Ureter (tissue), 1 donor: ENCODE measurements at regions not wholly inside any gene's neighbourhood (a gene's known extent, or its start where the extent isn't known, plus 50 kb on each side); places are given as distances from the start of the nearest gene placed in this dataset.

Experiments
- DNase-seq: peaks from one replicate; pipeline ENCODE4 v3.0.0-alpha.2; 2020; ENCODE audit warnings: low spot score
- donor health status: DM: yes; HTN: yes; CAD: no.

DNA sequence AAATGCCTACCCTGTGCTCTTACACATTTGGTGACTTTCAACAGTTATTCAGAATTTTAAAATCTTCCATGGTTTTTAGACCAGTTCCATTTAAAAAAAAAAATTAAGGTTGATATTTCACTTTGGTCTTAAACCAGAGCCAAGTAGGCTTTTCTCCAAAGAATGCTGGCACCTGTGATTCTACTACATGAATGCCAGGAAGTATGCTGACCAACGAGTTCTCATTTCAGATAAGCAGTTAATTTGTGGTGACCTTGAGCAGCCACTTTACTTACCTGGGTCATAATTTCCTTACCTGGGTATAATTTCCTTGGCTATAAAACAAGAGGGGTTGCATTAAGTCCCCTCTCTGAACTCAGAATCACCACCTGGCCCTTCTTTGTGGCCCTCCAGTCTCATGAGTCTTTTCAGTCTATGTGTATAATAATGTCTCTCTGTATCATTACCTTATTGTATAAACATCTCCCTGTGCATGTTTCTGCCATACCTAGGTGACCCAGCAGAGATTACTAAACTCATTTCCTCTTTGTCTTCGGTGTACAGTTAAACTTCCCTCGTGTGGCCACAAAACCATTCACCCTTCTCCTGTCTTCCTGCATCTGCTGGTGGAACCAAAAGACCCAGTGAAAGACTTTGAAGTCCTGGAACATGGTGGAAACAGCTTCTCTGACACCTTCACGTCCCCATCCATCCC lies 139.1 kb upstream of the DPT start:
- no peak for DNase-seq

DNA sequence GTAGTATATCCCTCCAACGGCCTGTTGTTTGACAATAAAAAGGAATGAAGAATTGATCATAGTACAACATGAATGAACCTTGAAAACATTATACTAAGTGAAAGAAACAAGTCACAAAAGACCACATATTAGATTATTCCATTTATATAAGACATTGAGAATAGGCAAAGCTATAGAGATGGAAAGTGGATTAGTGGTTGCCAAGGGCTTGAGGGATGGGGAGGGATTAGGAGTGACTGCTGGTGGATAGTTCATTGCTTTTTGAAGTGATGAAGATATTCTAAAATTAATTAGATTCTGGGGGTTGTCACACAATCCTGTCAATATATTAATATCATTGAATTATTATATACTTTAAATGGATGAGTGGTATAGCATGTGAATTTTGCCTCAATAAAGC lies 142.5 kb upstream of the DPT start:
- DNase-seq, result no peak

DNA sequence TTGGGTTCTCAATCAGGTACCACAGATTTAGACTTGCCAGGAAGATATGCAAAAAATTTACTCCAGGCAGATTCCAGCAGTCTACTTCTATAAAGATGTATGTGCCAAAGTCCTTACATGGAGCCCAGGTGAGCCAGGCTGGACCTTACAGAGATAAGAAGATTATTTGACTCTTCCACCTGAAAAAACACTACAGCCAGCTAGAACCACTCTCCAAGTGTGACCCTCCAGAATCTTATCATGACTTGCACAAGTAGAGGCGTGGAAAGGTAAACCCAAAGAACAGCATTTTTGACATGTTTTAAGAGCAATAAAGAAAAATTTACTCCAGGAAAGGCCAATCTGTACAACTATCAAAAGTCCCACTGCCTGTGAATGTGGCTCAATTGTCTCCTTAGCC lies 146.8 kb upstream of the DPT start:
- no peak for DNase-seq

DNA sequence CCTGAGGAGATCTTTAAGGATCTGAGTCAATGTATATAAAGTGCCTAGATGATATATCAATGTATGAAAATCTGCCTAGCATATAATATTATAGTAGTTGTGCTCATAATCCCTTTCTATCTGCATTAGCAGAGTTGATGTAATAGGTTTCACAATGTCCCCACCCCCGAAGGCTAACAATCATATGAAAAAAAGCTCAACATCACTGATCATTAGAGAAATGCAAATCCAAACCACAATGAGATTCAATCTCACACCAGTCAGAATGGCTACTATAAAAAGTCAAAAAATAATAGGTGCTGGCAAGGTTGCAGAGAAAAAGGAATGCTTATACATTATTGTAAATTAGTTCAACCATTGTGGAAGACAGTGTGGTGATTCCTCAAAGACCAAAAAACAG lies 147.8 kb upstream of the DPT start:
- DNase-seq, result no peak

DNA sequence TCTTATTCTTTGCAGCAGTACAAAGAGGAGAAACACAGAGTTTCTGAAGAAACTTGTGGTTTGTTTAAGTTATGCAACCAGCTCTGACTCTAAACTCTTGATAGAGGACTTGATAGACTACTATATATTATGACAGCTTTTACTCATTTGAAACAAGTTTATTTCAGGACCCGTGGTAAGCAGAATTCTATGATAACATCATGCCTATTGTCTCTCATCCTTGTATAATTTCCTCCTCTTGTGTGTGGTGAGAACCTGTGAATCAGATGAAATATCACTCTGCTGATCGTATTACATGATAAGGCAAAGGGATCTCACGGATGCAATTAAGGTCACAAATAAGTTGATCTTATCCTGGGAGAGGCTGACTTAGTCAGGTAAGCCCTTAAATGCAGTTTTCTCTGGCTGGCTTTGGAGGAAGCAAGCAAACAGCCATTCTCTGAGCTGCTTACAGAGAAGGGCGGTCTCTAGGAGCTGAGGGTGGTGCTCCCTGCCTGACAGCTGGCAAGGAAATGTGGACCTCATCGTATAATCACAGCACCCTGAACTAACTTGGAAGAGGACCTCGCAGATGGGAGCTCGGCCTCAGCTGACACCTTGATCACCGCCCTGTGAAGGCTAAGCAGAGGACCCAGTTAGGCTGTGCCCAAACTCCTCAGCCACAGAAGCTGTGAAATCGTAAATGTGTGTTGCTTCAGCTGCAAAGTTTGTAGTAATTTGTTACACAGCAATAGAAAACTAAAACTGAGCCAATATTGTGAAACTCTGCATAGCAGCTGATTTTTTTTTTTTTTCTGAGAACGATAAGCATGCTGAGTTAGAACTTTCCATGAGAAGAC lies 151.1 kb upstream of the DPT start:
- peak; percentile 48 for DNase-seq

DNA sequence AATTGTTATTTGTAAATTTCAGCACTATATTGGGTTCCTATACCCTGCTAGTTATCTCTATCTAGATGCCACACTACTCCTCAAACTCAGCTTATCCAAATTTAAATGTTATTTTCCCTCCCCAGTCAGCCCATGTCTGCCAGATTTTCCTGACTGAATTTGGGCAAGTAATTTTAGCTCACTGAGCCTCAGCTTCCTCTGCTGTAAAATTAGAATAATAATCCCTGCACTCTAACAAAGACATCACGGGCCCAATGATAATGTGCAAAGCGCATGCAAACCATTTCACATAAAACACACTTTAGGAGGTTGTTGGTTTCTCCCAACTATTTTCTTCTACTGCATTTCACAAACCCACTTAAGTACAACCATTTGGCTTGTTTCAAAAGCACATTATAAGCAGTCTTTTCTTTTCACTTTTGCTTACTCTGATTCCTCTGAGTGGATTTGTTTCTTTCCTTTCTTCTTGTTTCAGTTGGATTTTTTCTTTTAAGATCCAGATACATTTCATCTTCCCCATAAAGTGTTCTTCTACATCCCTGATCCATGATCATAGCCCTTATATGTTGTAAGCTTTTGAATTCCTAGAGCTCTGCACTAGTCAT lies 152.8 kb upstream of the DPT start:
- no peak for DNase-seq

DNA sequence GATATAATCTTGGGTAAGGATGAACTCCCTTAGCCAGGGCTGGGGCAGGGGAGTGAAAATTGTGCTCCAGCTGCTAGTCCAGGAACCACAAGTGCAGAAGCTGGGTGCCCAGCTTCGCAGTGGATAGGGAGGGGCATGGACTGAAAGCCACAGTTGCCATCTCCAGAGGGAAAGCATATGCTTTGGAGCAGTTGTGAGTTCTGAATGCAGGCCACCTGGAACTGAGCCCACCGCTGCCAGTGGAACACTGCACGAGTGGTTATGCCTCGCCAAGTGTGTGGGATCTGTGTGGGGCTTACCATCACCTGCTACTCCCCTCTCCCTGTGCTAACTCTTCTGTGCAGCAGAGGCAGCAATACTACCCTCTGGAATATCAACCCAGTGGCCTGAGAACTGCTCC lies 158.4 kb upstream of the DPT start:
- no peak for DNase-seq

DNA sequence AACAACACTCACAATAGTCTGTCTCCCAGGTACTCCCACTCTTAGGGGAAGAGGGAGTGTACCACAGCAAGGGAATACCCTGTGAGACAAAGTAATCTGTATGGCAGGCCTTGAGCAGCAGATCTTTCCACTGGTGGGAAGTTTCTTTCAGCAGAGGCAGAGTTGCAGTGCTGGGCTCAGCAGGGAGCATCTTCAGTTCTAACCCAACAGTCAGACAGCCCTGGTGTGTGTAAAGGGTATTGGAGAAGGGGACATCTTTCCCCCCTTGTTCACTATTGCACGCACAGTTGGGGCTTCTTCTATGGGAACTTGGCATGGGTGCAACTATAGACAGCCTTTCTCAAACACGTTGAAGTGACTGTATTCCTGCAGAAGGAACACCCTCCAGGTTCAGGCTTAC lies 159.4 kb upstream of the DPT start:
- no peak for DNase-seq

DNA sequence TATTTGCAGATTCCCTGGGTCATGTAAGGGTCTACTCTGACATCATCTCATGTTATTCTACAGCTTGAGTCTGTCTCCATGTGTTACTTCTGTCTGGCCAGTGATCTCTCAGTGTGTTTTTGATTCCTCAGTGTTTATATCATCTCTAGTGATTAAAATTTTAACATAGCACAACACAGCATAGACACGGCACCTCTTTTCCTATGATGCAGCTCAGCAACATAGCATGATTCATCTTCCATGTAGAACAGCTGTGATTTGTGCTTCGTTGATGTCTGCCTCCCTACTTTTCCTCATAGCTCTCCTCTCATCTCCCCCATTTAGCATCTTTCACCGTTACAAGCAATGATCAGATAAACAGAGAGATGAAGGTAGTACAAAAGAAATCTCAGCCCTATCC lies 163.9 kb upstream of the DPT start:
- no peak for DNase-seq

DNA sequence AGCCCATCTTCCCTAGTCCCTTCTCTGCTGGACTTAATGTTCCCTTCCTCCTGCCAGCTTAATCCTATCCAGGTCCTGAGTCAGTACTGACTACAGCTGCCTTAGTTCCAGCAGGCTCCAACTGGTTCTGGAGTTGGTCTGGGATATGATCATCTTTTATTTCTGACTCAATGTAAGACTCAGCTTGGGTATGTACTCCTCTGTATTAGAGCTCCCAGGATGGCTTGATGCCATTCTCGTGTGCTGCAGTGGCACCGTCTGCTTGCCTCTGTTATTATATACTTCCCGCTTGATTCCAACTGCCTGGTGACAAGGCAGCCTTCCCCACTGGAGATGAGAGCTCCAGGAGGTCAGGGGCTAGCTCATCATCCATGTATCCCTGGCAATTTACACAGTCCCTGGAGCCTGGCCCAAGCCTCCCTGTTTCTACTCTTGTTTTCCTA lies 164.4 kb upstream of the DPT start:
- peak; percentile 50 for DNase-seq

DNA sequence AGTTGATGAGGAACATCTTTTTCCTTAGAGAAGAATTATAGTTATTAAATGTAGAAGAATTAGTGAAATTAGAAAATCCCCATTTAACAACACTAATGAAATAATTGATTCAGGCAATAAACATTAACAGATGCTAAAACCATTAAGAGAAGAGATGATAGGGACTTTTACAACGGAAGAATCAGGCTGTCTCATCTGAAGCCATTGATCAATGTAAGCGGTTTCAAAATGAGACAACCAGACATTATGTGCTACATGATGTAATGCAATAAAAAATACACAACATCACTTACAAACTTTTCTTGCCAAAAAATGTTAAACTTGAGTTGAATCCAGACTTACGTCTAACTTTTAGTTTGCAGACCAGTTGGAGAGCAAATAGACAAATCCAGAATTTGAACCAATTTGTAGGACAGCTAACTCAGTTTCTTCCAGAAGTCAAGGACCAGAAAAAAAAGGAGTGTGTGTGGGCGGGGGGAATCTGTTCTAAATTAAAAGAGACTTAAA lies 165.4 kb upstream of the DPT start:
- no peak for DNase-seq

DNA sequence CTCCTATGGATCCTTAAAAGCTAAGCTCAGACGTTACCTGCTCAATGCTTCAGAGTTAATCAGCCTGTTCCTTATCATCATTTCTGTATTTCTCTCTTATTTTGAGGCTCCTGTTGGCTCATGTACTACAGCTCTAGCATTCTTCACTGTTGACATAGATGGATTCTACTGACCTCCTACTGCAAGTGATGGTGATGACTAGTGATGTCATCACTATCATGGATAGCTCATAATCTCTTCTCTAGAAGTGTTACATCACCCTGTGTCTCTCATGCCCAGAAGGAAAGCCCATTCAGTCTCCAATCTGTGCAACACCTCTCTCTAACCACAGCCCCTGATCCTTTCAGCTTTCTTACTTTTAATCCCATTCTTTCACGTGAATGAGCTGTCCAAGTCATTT lies 168.2 kb upstream of the DPT start:
- no peak for DNase-seq

DNA sequence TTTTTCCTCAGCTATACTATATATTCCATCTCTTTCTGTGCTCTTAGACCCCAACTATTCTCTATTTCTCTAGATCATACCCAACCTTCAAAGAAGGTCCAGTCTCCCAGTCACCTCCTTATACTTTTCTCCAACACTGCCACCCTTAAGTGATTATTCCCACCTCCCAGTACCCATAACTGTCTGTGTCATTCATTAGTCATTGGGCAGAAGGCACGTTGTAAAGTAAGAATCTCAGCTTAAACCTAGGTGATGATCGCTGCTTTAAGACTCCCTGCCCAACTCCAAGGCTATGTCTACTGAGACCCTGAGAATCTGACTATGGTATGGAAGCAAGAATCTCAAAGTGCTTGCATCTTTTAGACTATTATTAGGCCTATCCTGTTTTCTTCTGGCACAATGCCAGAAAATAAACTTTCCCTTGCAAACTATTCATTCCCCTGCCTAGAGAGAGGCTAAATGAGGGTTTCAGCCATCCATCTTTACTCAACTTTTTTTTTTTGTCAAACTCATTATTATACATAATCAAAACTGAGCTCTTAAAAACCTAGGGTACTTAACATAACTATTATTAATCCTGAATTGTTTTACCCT lies 174.3 kb upstream of the DPT start:
- DNase-seq, result no peak

DNA sequence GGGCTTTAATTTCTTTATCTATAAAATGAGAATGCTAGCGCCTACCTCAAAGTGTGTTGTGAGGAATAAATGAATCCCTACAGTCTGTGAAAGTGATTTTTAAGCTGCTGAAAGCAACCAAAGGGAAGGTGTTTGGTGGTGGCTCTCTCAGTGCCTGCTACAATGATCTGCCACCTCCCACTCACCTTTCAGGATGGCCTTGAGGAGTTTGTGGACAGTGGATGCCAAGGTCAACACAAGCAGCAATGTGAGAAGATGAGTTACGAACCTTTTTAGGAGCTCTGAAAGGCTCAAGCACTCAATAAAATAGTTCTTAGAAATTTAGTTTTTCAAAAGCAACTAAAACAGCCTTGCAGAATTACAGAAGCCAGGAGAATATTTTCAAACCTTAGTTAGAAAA lies 176.6 kb upstream of the DPT start:
- DNase-seq, result no peak

DNA sequence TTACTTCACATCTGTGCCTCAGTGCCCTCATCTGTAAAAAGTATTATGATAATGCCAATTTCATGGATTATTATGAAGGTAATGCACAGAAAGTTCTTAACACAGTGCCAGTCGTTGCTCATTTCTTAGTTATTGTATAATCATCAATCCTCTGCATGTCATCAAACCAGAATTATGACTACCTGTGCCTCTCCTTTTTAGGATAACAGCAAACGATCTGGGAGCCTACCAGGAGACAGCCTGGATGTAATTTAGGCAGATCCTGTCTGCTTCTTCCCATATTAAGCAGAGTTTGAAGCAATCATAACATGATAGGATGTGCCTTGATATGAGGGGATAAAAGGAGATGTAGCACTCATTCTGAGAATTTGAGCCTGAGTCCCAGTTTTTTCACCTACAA lies 177.4 kb upstream of the DPT start:
- DNase-seq, result no peak

DNA sequence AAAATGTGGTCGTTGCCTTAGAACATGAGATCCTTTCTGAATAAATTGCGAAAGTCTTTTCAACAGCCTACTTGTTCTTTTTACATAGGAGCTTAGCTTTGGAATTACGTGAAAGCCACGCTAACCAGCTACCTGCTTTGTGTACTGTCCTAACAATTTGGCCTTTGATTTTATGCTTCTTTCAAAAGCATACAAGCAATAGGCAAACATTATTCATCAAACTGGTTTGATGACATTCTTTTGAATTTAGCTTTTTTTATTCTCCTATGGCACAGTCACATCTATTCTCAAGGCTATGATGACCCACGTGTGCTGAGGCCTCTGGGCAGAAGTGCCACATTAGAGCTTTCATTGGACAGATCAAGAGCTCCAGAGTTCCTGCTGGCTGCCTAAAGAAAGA lies 178.0 kb upstream of the DPT start:
- no peak for DNase-seq

DNA sequence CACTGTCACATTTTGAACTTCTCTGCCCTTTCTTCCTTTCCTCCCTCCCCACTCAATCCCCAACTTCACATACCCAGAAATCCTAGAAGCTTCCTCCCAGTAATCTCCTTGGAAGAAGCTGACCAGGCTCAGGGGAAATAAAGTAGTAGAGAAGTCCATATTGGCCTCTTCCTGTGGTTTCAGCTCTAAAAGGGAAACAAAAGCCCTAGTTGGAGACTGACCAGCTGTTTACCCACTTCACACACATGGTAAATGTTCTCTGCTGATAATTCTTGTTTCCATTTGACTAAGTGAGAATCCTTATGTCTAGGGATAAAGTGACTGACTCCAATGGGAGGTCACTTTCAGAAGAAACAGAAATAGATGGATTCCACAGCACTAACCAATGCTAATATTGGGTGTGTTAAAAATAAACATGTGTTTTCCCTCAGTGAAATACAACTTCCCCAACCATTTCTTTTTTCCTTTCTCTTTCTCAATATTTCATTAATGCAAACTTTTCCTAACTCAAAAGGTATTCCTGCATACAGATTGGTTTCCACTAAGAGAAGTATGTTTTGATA lies 178.9 kb upstream of the DPT start:
- DNase-seq, result no peak

DNA sequence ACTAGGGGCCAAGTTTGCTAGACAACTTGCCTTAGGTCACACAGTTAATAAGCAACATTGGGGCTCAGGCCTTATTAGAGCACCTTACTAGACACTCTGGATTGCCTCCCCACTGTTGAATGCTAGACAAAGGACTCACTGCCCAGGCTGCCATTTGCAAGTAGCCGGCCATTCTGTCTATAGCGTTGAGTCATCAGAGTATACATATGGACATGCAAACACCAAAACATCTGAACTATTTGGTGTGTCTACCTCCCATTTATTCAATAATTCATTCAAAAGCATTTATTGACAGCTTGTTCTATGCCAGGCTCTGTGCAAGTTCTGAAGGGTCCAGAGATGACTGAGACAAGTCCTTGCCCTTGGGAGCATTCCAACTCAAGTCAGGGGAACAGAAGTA lies 181.4 kb upstream of the DPT start:
- DNase-seq, result no peak

DNA sequence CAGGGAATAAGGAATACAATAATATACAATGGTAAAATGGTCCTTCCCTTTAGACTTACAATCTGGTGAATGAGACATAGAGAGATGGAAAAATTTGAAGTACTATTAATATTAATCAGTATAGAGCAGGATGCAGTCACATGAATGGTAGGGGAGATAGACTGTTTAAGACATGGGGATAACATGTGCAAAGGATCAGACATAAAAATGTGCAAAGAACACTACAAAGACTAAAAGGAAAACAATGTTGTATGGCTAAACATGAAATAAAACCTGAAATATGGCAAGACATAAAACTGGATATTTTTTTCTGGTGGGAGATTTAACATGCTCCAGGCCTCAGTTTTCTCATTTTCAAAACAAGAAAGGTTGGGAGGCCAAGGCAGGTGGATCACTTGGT lies 182.4 kb upstream of the DPT start:
- DNase-seq, result no peak

DNA sequence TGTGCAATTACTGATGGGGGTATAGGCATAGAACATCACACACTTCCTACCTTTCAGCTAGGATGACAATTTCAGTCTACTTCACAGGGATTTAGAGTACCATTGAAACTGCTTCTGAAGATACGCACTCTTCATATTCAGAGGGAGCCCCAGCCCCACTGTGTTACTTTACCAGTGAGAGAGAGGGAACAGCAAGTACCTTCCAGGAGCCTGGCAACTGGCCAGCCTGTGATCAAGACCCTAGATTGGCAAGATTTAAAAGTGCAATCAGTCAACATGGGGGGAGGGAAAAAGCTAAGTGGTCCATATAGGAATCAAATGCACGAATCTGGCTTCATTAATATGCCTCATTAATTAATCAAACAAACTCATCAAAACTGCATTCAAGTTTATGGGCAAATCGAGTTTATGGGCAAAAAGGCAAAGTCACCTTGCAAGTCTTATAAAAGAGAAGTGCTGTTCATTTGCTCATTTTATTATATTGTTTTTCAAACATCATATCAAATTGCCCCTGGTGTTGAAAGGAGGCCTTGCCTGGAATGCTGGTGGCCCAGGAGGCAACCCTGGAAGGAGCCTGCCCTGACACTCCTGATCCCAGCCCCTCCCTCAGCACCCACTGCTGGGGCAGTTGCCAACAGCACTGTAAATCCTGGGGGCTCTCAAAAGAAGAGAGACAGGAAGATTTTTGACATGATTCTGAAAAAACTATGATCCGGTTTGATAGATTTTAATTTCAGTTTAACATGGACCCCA lies 184.9 kb upstream of the DPT start:
- DNase-seq, result no peak

DNA sequence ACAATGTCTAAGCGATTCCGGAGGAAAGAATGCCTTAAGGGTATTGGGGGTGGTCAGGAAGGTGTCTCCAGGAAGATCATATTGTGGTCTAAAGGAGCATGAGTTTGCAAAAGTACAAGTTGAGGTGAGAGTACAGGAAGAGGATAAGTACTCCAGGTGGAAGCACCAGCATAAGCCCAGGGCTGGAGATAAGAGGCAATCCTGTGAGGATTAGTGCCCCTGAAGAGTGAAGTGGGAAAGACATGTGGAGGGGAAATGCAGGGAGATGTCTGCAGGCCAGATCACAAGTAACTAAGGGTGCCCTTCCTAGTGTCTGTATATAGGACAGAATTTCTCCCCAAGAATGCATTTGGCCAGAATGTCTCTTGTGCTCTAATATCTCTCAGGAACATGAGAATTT lies 188.3 kb upstream of the DPT start:
- DNase-seq, result no peak
